Transverse colon (tissue), 4 donors: ENCODE measurements at regions not wholly inside any gene's neighbourhood (a gene's known extent, or its start where the extent isn't known, plus 50 kb on each side); places are given as distances from the start of the nearest gene placed in this dataset.

Experiments used
- CTCF ChIP-seq, 5 experiments: fragments of 200-600 bp in 3 of 5; fragments of 450-650 bp in 2 of 5; sonication (generic) in 3 of 5; IDR thresholded peaks; 1 replicate in 2 of 5; 2 replicates in 3 of 5; pipeline ENCODE4 v1.5.1; 2016 to 2017; ENCODE audit warnings: antibody characterized with exemption in 5 of 5, inconsistent platforms in 3 of 5, mild to moderate bottlenecking in 2 of 5, moderate library complexity in 1 of 5
- EP300 ChIP-seq: sonication (generic); formaldehyde crosslinking; IDR thresholded peaks from one replicate; pipeline ENCODE4 v1.6.1; 2017; ENCODE audit warnings: antibody characterized with exemption, low read depth
- POLR2A ChIP-seq: fragments of 450-650 bp; IDR thresholded peaks from one replicate; pipeline ENCODE4 v1.6.1; 2016; ENCODE audit warnings: antibody characterized with exemption, mild to moderate bottlenecking, moderate library complexity
- POLR2AphosphoS5 ChIP-seq, 3 donors: sonication (generic); formaldehyde crosslinking; IDR thresholded peaks; one replicate each; pipeline ENCODE4 v1.6.1; 2016; ENCODE audit warnings: antibody characterized with exemption in 3 of 3

- no peak for TF ChIP-seq POLR2AphosphoS5 (IDR thresholded peaks at IDR 0.05)
- TF ChIP-seq CTCF (IDR thresholded peaks at IDR 0.05) = no peak
- TF ChIP-seq EP300 = no peak
- no peak for TF ChIP-seq POLR2A
Measured at GRCh38 chr2:195494451-195494850, 162.6 kb upstream of the SLC39A10 start.
